HAP-1 (cell line): ENCODE measurements at regions not wholly inside any gene's neighbourhood (a gene's known extent, or its start where the extent isn't known, plus 50 kb on each side); places are given as distances from the start of the nearest gene placed in this dataset.
A peak's percentile ranks its signal among the peaks of the same experiment; 100 is the strongest.

Source experiments
- DNase-seq, 2 experiments: peaks; one replicate each; pipeline ENCODE4 v3.0.0-alpha.2; 2016 to 2020; ENCODE audit warnings: low spot score in 2 of 2
- H3K27me3 ChIP-seq: fragments of 250-450 bp; sonication (Bioruptor Pico); 2 replicates; pipeline ENCODE4 v1.5.1; 2020; ENCODE audit warnings: low read depth, mild to moderate bottlenecking, moderate library complexity
- H3K36me3 ChIP-seq: fragments of 250-450 bp; sonication (Bioruptor Pico); replicated peaks from 2 replicates; pipeline ENCODE4 v1.5.1; 2020; ENCODE audit warnings: mild to moderate bottlenecking
- H3K4me1 ChIP-seq: fragments of 250-450 bp; sonication (Bioruptor Pico); 2 replicates; pipeline ENCODE4 v1.5.1; 2020; ENCODE audit warnings: mild to moderate bottlenecking
- H3K4me3 ChIP-seq: fragments of 250-450 bp; sonication (Bioruptor Pico); 2 replicates; pipeline ENCODE4 v1.5.1; 2020; ENCODE audit warnings: mild to moderate bottlenecking, moderate library complexity
- H3K9me3 ChIP-seq: fragments of 250-450 bp; sonication (Bioruptor Pico); 2 replicates; pipeline ENCODE4 v1.5.1; 2020; ENCODE audit warnings: mild to moderate bottlenecking, moderate library complexity
- in situ Hi-C: fragments of 300-500 bp; cut with MboI; formaldehyde crosslinking; loops from 3 replicates; pipeline ENCODE4 v1.14.3; 2020; ENCODE audit warnings: low sequenced_read_pairs, inconsistent platforms, mixed read lengths

GRCh38 chr13:50670272-50670671 lies 173.2 kb downstream of the DLEU7 start:
- H3K4me1 ChIP-seq: no peaks in the 10 kb centered on the region
- no peaks in the 10 kb centered on the region for H3K36me3 ChIP-seq
- no peaks in the 10 kb centered on the region for H3K9me3 ChIP-seq
- no peak for DNase-seq
- no peaks in the 10 kb centered on the region for H3K27me3 ChIP-seq
- no peak overlapping the region for H3K4me3 ChIP-seq
- in situ Hi-C loops: no loop called here

- in situ Hi-C loops: no loop called here
- Histone ChIP-seq H3K27me3 (no peaks in the 10 kb centered on the region), H3K9me3 (no peaks in the 10 kb centered on the region), H3K36me3 (no peaks in the 10 kb centered on the region), H3K4me3 (no peak overlapping the region), H3K4me1 (no peaks in the 10 kb centered on the region)
- DNase-seq: no peak
These were observed 172.5 kb downstream of the DLEU7 start for GRCh38 chr13:50670847-50671496.

GRCh38 chr13:50671497-50671850 lies 172.0 kb downstream of the DLEU7 start:
- no peaks in the 10 kb centered on the region for H3K27me3 ChIP-seq
- in situ Hi-C loops: no loop called here
- no peak overlapping the region for H3K4me3 ChIP-seq
- no peaks in the 10 kb centered on the region for H3K36me3 ChIP-seq
- H3K9me3 ChIP-seq: no peaks in the 10 kb centered on the region
- DNase-seq: no peak
- H3K4me1 ChIP-seq: no peaks in the 10 kb centered on the region

- in situ Hi-C loops: no loop called here
- H3K4me1 ChIP-seq: no peaks in the 10 kb centered on the region
- no peaks in the 10 kb centered on the region for H3K36me3 ChIP-seq
- H3K27me3 ChIP-seq: no peaks in the 10 kb centered on the region
- H3K4me3 ChIP-seq: no peak overlapping the region
- DNase-seq: no peak
- no peaks in the 10 kb centered on the region for H3K9me3 ChIP-seq
These were observed 171.5 kb downstream of the DLEU7 start for GRCh38 chr13:50672025-50672424.

GRCh38 chr13:50675651-50676050 lies 167.8 kb downstream of the DLEU7 start:
- Histone ChIP-seq H3K27me3 (no peaks in the 10 kb centered on the region), H3K4me3 (no peak overlapping the region), H3K9me3 (no peaks in the 10 kb centered on the region), H3K4me1 (no peaks in the 10 kb centered on the region), H3K36me3 (no peaks in the 10 kb centered on the region)
- no peak for DNase-seq
- in situ Hi-C loops: no loop called here

GRCh38 chr13:50676602-50677001 lies 166.9 kb downstream of the DLEU7 start:
- Histone ChIP-seq H3K9me3 (no peaks in the 10 kb centered on the region), H3K4me1 (no peaks in the 10 kb centered on the region), H3K36me3 (no peaks in the 10 kb centered on the region), H3K4me3 (no peak overlapping the region), H3K27me3 (no peaks in the 10 kb centered on the region)
- no peak for DNase-seq
- in situ Hi-C loops: no loop called here

GRCh38 chr13:50677258-50677657 lies 166.2 kb downstream of the DLEU7 start:
- Histone ChIP-seq H3K4me3 (no peak overlapping the region), H3K36me3 (no peaks in the 10 kb centered on the region), H3K27me3 (no peaks in the 10 kb centered on the region), H3K4me1 (no peaks in the 10 kb centered on the region), H3K9me3 (no peaks in the 10 kb centered on the region)
- in situ Hi-C loops: no loop called here
- DNase-seq: no peak

- Histone ChIP-seq H3K9me3 (no peaks in the 10 kb centered on the region), H3K36me3 (no peaks in the 10 kb centered on the region), H3K27me3 (no peaks in the 10 kb centered on the region), H3K4me3 (no peak overlapping the region), H3K4me1 (no peaks in the 10 kb centered on the region)
- in situ Hi-C loops: no loop called here
- DNase-seq: no peak
These were observed 165.6 kb downstream of the DLEU7 start for GRCh38 chr13:50677687-50678463.

- Histone ChIP-seq H3K36me3 (no peaks in the 10 kb centered on the region), H3K4me1 (no peaks in the 10 kb centered on the region), H3K27me3 (no peaks in the 10 kb centered on the region), H3K9me3 (no peaks in the 10 kb centered on the region), H3K4me3 (no peak overlapping the region)
- no peak for DNase-seq
- in situ Hi-C loops: no loop called here
These were observed 164.9 kb downstream of the DLEU7 start for GRCh38 chr13:50678464-50679162.

- H3K4me1 ChIP-seq: no peaks in the 10 kb centered on the region
- no peak overlapping the region for H3K4me3 ChIP-seq
- in situ Hi-C loops: no loop called here
- H3K27me3 ChIP-seq: no peaks in the 10 kb centered on the region
- no peaks in the 10 kb centered on the region for H3K36me3 ChIP-seq
- no peaks in the 10 kb centered on the region for H3K9me3 ChIP-seq
- no peak for DNase-seq
These were observed 164.2 kb downstream of the DLEU7 start for GRCh38 chr13:50679321-50679720.

GRCh38 chr13:50682002-50682401 lies 161.5 kb downstream of the DLEU7 start:
- Histone ChIP-seq H3K9me3 (no peaks in the 10 kb centered on the region), H3K36me3 (no peaks in the 10 kb centered on the region), H3K27me3 (no peaks in the 10 kb centered on the region), H3K4me1 (peaks cover 10% of the 10 kb centered on the region), H3K4me3 (no peak overlapping the region)
- DNase-seq: no peak
- in situ Hi-C loops: no loop called here

GRCh38 chr13:50682966-50683365 lies 160.5 kb downstream of the DLEU7 start:
- in situ Hi-C loops: no loop called here
- DNase-seq: no peak
- Histone ChIP-seq H3K36me3 (no peaks in the 10 kb centered on the region), H3K4me3 (no peak overlapping the region), H3K4me1 (peaks cover 10% of the 10 kb centered on the region), H3K9me3 (no peaks in the 10 kb centered on the region), H3K27me3 (no peaks in the 10 kb centered on the region)

GRCh38 chr13:50684366-50684765 lies 159.1 kb downstream of the DLEU7 start:
- Histone ChIP-seq H3K27me3 (no peaks in the 10 kb centered on the region), H3K36me3 (no peaks in the 10 kb centered on the region), H3K4me3 (no peak overlapping the region), H3K4me1 (peaks cover 10% of the 10 kb centered on the region), H3K9me3 (no peaks in the 10 kb centered on the region)
- in situ Hi-C loops: no loop called here
- no peak for DNase-seq

- Histone ChIP-seq H3K9me3 (no peaks in the 10 kb centered on the region), H3K4me1 (peaks cover 10% of the 10 kb centered on the region), H3K4me3 (no peak overlapping the region), H3K27me3 (no peaks in the 10 kb centered on the region), H3K36me3 (no peaks in the 10 kb centered on the region)
- in situ Hi-C loops: no loop called here
- peak; percentile 73 to 80 for DNase-seq
These were observed 158.0 kb downstream of the DLEU7 start for GRCh38 chr13:50685491-50685890.
